ENCODE measurements at regions not wholly inside any gene's neighbourhood (a gene's known extent, or its start where the extent isn't known, plus 50 kb on each side); places are given as distances from the start of the nearest gene placed in this dataset.

DNA sequence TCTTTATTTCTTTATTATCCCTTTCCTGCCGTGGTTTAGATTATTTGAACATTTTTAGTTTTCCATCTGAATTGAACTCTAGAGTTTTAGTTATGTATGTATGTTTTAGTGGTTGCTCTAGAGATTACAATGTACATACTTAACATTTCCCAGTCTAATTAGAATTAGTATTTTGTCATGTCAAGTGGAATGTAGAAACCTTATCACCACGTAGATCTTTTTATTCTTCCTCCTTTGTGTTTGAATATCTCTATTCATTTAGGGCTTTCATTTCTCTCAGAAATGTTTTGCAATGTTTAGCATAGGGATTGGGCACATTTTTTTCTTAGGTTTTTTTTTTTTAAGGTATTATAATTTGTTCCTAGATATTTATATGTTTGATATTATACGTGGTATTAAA, 73.1 kb upstream of the EZR start:
- TF ChIP-seq EZH2 (IDR thresholded peaks at IDR 0.05; ENCODE audit: insufficient read depth, poor library complexity, severe bottlenecking) (no peak), EZH2phosphoT487 (IDR thresholded peaks at IDR 0.05; ENCODE audit: insufficient read depth, low read depth) (no peak)
